Erythroblast (primary cell): ENCODE measurements at regions not wholly inside any gene's neighbourhood (a gene's known extent, or its start where the extent isn't known, plus 50 kb on each side); places are given as distances from the start of the nearest gene placed in this dataset.

Source experiments
- GATA1 ChIP-seq: IDR thresholded peaks from 2 replicates; pipeline ENCODE4 v1.6.1; 2011; ENCODE audit warnings: low read depth, mild to moderate bottlenecking, control low read depth, low read length, moderate library complexity
- POLR2A ChIP-seq: IDR thresholded peaks from 2 replicates; pipeline ENCODE4 v1.6.1; 2011; ENCODE audit warnings: mild to moderate bottlenecking, low read length

DNA sequence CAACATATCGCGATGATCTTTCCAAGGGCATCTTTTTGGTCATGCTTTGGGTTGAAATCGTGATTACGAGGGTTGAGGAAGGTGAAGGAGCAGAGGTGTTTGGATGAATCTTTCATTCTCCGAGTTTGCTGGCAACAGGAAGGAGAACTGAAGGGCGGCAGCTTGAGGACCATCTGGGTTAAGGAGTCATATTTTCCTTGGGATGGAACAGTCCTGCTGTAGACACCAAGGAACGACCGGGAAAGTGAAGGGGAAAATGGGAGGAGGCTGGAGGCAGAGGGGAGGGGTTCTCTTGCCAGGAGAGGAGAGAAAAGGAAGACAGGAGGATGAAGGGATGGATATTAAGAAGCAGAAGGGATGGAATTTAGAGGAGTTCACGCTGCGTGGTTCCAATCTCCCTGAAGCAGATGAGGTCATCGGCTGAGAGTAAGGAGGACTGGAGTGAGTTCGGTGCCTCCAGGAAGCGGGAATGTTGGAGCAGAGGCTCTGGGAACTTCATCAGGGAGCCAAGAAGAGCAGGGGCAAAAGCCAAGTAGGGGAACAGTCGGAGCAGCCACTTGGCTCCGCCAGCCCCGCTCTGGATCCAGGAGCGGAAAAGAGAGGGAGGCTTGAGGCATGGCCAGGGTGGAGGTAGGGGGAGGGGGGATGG is 116.6 kb upstream of the GALNT17 start:
- no peak for TF ChIP-seq POLR2A
- no peak for TF ChIP-seq GATA1
